ENCODE measurements at regions not wholly inside any gene's neighbourhood (a gene's known extent, or its start where the extent isn't known, plus 50 kb on each side); places are given as distances from the start of the nearest gene placed in this dataset.
"Not testable (repeated sequence)": the region's sequence is repeated elsewhere in the genome, so short reads cannot be mapped to it uniquely, and the experiment has no call there.

DNA sequence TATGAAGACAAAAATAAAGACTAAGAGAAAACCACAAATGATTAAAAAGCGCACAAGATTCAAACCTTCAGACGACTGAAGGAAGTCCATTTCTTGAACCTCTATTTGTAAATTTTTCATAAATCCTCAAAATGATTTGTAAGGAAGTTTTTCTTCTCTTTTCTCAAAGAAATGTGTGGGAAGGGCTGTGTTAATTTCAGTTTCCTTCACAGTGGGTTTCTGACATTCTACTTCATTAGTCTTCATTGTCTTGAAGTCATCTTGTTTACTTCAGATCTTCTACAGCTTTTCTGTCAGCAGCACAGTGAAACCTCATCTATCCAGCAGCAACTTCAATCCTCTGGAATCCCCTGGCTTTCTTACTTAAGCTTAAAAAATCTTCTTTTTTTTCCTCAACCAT is 87.6 kb upstream of the MYLIP start:
- Histone ChIP-seq H3K36me3 (ENCODE audit: insufficient read depth, low read length) (no peaks in the 10 kb centered on the region), H3K27ac (ENCODE audit: low read depth, low read length) (no peak overlapping the region), H3K4me1 (ENCODE audit: control insufficient read depth, insufficient read depth, low read length, unreplicated experiment) (no peaks in the 10 kb centered on the region), H3K79me2 (ENCODE audit: control insufficient read depth, insufficient read depth, low read length, unreplicated experiment) (no peaks in the 10 kb centered on the region), H3K27me3 (ENCODE audit: insufficient read depth, low read length) (no peaks in the 10 kb centered on the region), H3K4me3 (ENCODE audit: low read depth, low read length) (no peak overlapping the region), H2AFZ (ENCODE audit: low read length, unreplicated experiment) (no peak overlapping the region)

GRCh38 chr6:16040628-16040974 is 88.3 kb upstream of the MYLIP start:
- Histone ChIP-seq H3K36me3 (ENCODE audit: insufficient read depth, low read length) (no peaks in the 10 kb centered on the region), H3K27ac (ENCODE audit: low read depth, low read length) (no peak overlapping the region), H3K79me2 (ENCODE audit: control insufficient read depth, insufficient read depth, low read length, unreplicated experiment) (no peaks in the 10 kb centered on the region), H3K4me3 (ENCODE audit: low read depth, low read length) (no peak overlapping the region), H3K27me3 (ENCODE audit: insufficient read depth, low read length) (0 out of 2 replicates have a peak, but pooled peaks cover 3% of the 10 kb centered on the region), H2AFZ (ENCODE audit: low read length, unreplicated experiment) (no peak overlapping the region), H3K4me1 (ENCODE audit: control insufficient read depth, insufficient read depth, low read length, unreplicated experiment) (no peaks in the 10 kb centered on the region)

- not testable (repeated sequence) for H3K36me3 ChIP-seq (ENCODE audit: insufficient read depth, low read length); H3K4me3 ChIP-seq (ENCODE audit: low read depth, low read length); H3K27ac ChIP-seq (ENCODE audit: low read depth, low read length); H2AFZ ChIP-seq (ENCODE audit: low read length, unreplicated experiment); H3K27me3 ChIP-seq (ENCODE audit: insufficient read depth, low read length); H3K79me2 ChIP-seq (ENCODE audit: control insufficient read depth, insufficient read depth, low read length, unreplicated experiment); H3K4me1 ChIP-seq (ENCODE audit: control insufficient read depth, insufficient read depth, low read length, unreplicated experiment)
Observed at GRCh38 chr6:16039892-16040627, 88.8 kb upstream of the MYLIP start.

- Histone ChIP-seq H3K27me3 (ENCODE audit: insufficient read depth, low read length) (0 out of 2 replicates have a peak, but pooled peaks cover 3% of the 10 kb centered on the region), H3K4me1 (ENCODE audit: control insufficient read depth, insufficient read depth, low read length, unreplicated experiment) (no peaks in the 10 kb centered on the region), H3K27ac (ENCODE audit: low read depth, low read length) (no peak overlapping the region), H3K36me3 (ENCODE audit: insufficient read depth, low read length) (no peaks in the 10 kb centered on the region), H3K4me3 (ENCODE audit: low read depth, low read length) (no peak overlapping the region), H3K79me2 (ENCODE audit: control insufficient read depth, insufficient read depth, low read length, unreplicated experiment) (no peaks in the 10 kb centered on the region), H2AFZ (ENCODE audit: low read length, unreplicated experiment) (no peak overlapping the region)
Observed at GRCh38 chr6:16038938-16039337, 89.9 kb upstream of the MYLIP start.

GRCh38 chr6:16035488-16036080 is 93.3 kb upstream of the MYLIP start:
- 0 out of 2 replicates have a peak, but pooled peaks cover 3% of the 10 kb centered on the region for H3K27me3 ChIP-seq (ENCODE audit: insufficient read depth, low read length)
- H3K79me2 ChIP-seq (ENCODE audit: control insufficient read depth, insufficient read depth, low read length, unreplicated experiment), result no peaks in the 10 kb centered on the region
- H3K4me3 ChIP-seq (ENCODE audit: low read depth, low read length), result no peak overlapping the region
- no peaks in the 10 kb centered on the region for H3K4me1 ChIP-seq (ENCODE audit: control insufficient read depth, insufficient read depth, low read length, unreplicated experiment)
- H3K36me3 ChIP-seq (ENCODE audit: insufficient read depth, low read length), result no peaks in the 10 kb centered on the region
- H2AFZ ChIP-seq (ENCODE audit: low read length, unreplicated experiment), result no peak overlapping the region
- H3K27ac ChIP-seq (ENCODE audit: low read depth, low read length), result no peak overlapping the region

GRCh38 chr6:16033214-16033613 is 95.7 kb upstream of the MYLIP start:
- no peak overlapping the region for H3K4me3 ChIP-seq (ENCODE audit: low read depth, low read length)
- H3K4me1 ChIP-seq (ENCODE audit: control insufficient read depth, insufficient read depth, low read length, unreplicated experiment), result no peaks in the 10 kb centered on the region
- no peak overlapping the region for H2AFZ ChIP-seq (ENCODE audit: low read length, unreplicated experiment)
- H3K36me3 ChIP-seq (ENCODE audit: insufficient read depth, low read length), result no peaks in the 10 kb centered on the region
- 0 out of 2 replicates have a peak, but pooled peaks cover 3% of the 10 kb centered on the region for H3K27me3 ChIP-seq (ENCODE audit: insufficient read depth, low read length)
- H3K27ac ChIP-seq (ENCODE audit: low read depth, low read length), result no peak overlapping the region
- H3K79me2 ChIP-seq (ENCODE audit: control insufficient read depth, insufficient read depth, low read length, unreplicated experiment), result no peaks in the 10 kb centered on the region

DNA sequence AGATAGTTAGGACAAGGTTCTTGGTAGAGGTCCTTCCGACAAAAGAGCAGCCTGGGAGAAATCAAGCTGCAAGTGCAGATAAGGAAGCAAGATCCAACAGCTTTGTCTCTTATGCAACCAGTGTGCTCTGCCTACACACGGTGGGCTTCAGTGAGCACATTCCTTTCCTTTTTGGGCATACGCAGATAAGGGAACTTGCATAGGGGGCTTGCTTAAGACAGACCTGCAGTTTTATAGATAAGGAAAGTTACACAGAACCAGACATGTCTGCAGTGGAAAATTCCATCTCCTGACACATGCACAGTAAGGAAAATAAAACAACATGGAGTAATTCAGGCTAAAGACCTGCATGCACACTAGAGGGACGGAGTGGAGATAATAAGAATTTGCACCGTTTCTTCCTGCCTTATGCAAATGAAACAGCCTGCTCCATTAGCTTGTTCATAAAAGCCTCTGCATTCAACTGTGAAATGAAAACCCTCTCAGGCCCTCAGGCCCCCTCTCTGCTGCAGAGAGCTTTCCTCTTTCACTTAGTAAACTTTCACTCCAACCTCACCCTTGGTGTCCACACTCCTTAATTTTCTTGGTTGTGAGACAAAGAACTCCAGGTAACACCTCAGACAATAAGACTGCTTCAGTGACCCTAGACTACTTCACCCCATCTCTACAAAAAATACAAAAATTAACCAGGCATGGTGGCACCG is 97.5 kb upstream of the MYLIP start:
- Histone ChIP-seq H3K4me3 (ENCODE audit: low read depth, low read length) (no peak overlapping the region), H2AFZ (ENCODE audit: low read length, unreplicated experiment) (no peak overlapping the region), H3K79me2 (ENCODE audit: control insufficient read depth, insufficient read depth, low read length, unreplicated experiment) (no peaks in the 10 kb centered on the region), H3K4me1 (ENCODE audit: control insufficient read depth, insufficient read depth, low read length, unreplicated experiment) (no peaks in the 10 kb centered on the region), H3K36me3 (ENCODE audit: insufficient read depth, low read length) (no peaks in the 10 kb centered on the region), H3K27ac (ENCODE audit: low read depth, low read length) (no peak overlapping the region), H3K27me3 (ENCODE audit: insufficient read depth, low read length) (0 out of 2 replicates have a peak, but pooled peaks cover 3% of the 10 kb centered on the region)

DNA sequence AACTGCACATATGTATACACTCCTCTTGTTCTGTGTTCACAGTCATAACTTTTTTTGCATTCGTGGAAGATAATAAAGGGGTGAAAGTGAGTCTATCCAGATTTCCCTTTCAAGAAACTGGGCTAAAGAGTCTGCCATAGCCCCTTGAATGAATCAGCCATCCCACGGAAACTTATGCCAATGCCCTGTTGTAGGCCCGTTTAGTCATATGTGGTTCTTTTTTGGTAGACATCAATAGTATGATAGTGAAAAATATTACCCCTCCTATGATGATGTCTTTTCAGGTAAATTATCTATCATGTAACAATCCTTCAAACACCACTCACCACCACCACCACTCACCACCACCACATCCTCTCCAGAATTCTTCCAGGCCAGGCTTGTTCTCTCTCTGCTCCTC is 99.9 kb upstream of the MYLIP start:
- Histone ChIP-seq H3K27me3 (ENCODE audit: insufficient read depth, low read length) (no peaks in the 10 kb centered on the region), H2AFZ (ENCODE audit: low read length, unreplicated experiment) (no peak overlapping the region), H3K79me2 (ENCODE audit: control insufficient read depth, insufficient read depth, low read length, unreplicated experiment) (no peaks in the 10 kb centered on the region), H3K36me3 (ENCODE audit: insufficient read depth, low read length) (no peaks in the 10 kb centered on the region), H3K4me3 (ENCODE audit: low read depth, low read length) (no peak overlapping the region), H3K4me1 (ENCODE audit: control insufficient read depth, insufficient read depth, low read length, unreplicated experiment) (no peaks in the 10 kb centered on the region), H3K27ac (ENCODE audit: low read depth, low read length) (no peak overlapping the region)

- no peak overlapping the region for H3K4me3 ChIP-seq (ENCODE audit: low read depth, low read length)
- H2AFZ ChIP-seq (ENCODE audit: low read length, unreplicated experiment), result no peak overlapping the region
- H3K27me3 ChIP-seq (ENCODE audit: insufficient read depth, low read length), result no peaks in the 10 kb centered on the region
- no peaks in the 10 kb centered on the region for H3K4me1 ChIP-seq (ENCODE audit: control insufficient read depth, insufficient read depth, low read length, unreplicated experiment)
- H3K36me3 ChIP-seq (ENCODE audit: insufficient read depth, low read length), result no peaks in the 10 kb centered on the region
- H3K27ac ChIP-seq (ENCODE audit: low read depth, low read length), result no peak overlapping the region
- no peaks in the 10 kb centered on the region for H3K79me2 ChIP-seq (ENCODE audit: control insufficient read depth, insufficient read depth, low read length, unreplicated experiment)
Observed at GRCh38 chr6:16020259-16020658, 108.6 kb upstream of the MYLIP start.

- no peaks in the 10 kb centered on the region for H3K27me3 ChIP-seq (ENCODE audit: insufficient read depth, low read length)
- no peaks in the 10 kb centered on the region for H3K36me3 ChIP-seq (ENCODE audit: insufficient read depth, low read length)
- no peaks in the 10 kb centered on the region for H3K79me2 ChIP-seq (ENCODE audit: control insufficient read depth, insufficient read depth, low read length, unreplicated experiment)
- H3K4me1 ChIP-seq (ENCODE audit: control insufficient read depth, insufficient read depth, low read length, unreplicated experiment), result no peaks in the 10 kb centered on the region
- no peak overlapping the region for H2AFZ ChIP-seq (ENCODE audit: low read length, unreplicated experiment)
- no peak overlapping the region for H3K27ac ChIP-seq (ENCODE audit: low read depth, low read length)
- no peak overlapping the region for H3K4me3 ChIP-seq (ENCODE audit: low read depth, low read length)
Observed at GRCh38 chr6:16019462-16019861, 109.4 kb upstream of the MYLIP start.

DNA sequence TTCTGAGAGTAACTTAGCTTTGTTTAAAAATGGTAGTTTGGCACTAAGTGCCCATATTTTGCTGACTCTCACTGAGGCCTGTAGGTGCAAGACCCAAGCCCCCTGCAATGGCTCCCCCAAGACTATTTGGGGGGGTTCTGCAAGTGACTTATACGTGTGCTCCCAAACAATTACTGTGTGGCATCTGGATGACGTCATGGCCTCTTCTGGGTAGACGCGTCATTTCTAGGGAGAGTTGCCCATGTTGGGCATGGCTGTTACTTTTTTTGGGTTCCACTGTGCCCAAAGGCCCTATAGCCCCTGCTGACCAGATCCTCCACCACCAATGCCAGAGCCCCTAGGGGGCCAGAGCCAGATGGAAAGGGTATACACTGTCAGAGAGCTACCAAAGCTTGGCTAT is 110.3 kb upstream of the MYLIP start:
- Histone ChIP-seq H3K4me1 (ENCODE audit: control insufficient read depth, insufficient read depth, low read length, unreplicated experiment) (no peaks in the 10 kb centered on the region), H3K27me3 (ENCODE audit: insufficient read depth, low read length) (no peaks in the 10 kb centered on the region), H3K27ac (ENCODE audit: low read depth, low read length) (no peak overlapping the region), H3K79me2 (ENCODE audit: control insufficient read depth, insufficient read depth, low read length, unreplicated experiment) (no peaks in the 10 kb centered on the region), H2AFZ (ENCODE audit: low read length, unreplicated experiment) (no peak overlapping the region), H3K4me3 (ENCODE audit: low read depth, low read length) (no peak overlapping the region), H3K36me3 (ENCODE audit: insufficient read depth, low read length) (no peaks in the 10 kb centered on the region)

All from ACC112 (cell line).